ENCODE measurements at regions not wholly inside any gene's neighbourhood (a gene's known extent, or its start where the extent isn't known, plus 50 kb on each side); places are given as distances from the start of the nearest gene placed in this dataset.

- DNase-seq, result no peak
- H3K36me3 ChIP-seq (replicated peaks in 1 of 2; ENCODE audit: control insufficient read depth in 1 of 2, insufficient read depth in 2 of 2, low read length in 2 of 2), result no peaks in the 10 kb centered on the region
- no peak overlapping the region for H3K27ac Mint-ChIP-seq
- TF ChIP-seq CTCF (IDR thresholded peaks at IDR 0.05), result no peak
- H3K4me1 Mint-ChIP-seq, result no peaks in the 10 kb centered on the region
- no peaks in the 10 kb centered on the region for H3K79me2 ChIP-seq (ENCODE audit: insufficient read depth, low read length)
- no peaks in the 10 kb centered on the region for H3K27me3 ChIP-seq (ENCODE audit: control insufficient read depth in 2 of 2, insufficient read depth in 2 of 2, low read length in 2 of 2)
- H3K9me3 ChIP-seq (replicated peaks in 1 of 2; ENCODE audit: control insufficient read depth in 1 of 2, insufficient read depth in 1 of 2, low read length in 2 of 2), result peaks cover 0 to 4% of the 10 kb centered on the region in 2 donors
- H3K27me3 Mint-ChIP-seq (ENCODE audit: low read depth in 3 of 3), result no peaks in the 10 kb centered on the region
- no peak overlapping the region for H2AFZ ChIP-seq (ENCODE audit: insufficient read depth, low read depth, low read length, poor library complexity, severe bottlenecking)
- no peaks in the 10 kb centered on the region for H3K4me1 ChIP-seq (ENCODE audit: control insufficient read depth in 1 of 2, insufficient read depth in 2 of 2, low read length in 2 of 2)
- H3K27ac ChIP-seq (ENCODE audit: low read depth in 1 of 2, low read length in 2 of 2), result no peak overlapping the region
- peaks cover 0 to 3% (median 2%) of the 10 kb centered on the region in 7 donors for H3K9me3 Mint-ChIP-seq
- no peak overlapping the region for H3K4me3 Mint-ChIP-seq
- intact Hi-C loops (cut with micrococcal nuclease), result no loop called here
- H3K36me3 Mint-ChIP-seq, result no peaks in the 10 kb centered on the region
- no CpG with 5 or more reads among the region's 2 CpGs for WGBS (ENCODE audit: insufficient coverage)
- H3K9ac ChIP-seq (ENCODE audit: insufficient read depth, low read length, poor library complexity, severe bottlenecking), result no peak overlapping the region
- no peak overlapping the region for H3K4me3 ChIP-seq (replicated peaks in 1 of 3; ENCODE audit: low read depth in 2 of 3, low read length in 3 of 3)
- H3K4me2 ChIP-seq (replicated peaks; ENCODE audit: extremely low read depth, low read length, poor library complexity, severe bottlenecking), result no peak overlapping the region
- H4K20me1 ChIP-seq (ENCODE audit: insufficient read depth, low read length), result no peaks in the 10 kb centered on the region
Measured at GRCh38 chr5:165775111-165775510, 2269.7 kb downstream of the MAT2B start.

- H3K4me3 Mint-ChIP-seq, result no peak overlapping the region
- H3K9me3 Mint-ChIP-seq, result peaks cover 1 to 8% (median 5%) of the 10 kb centered on the region in 7 donors
- Histone ChIP-seq H2AFZ (ENCODE audit: insufficient read depth, low read depth, low read length, poor library complexity, severe bottlenecking) (no peak overlapping the region), H3K27ac (ENCODE audit: low read depth in 1 of 2, low read length in 2 of 2) (no peak overlapping the region), H3K27me3 (ENCODE audit: control insufficient read depth in 2 of 2, insufficient read depth in 2 of 2, low read length in 2 of 2) (no peaks in the 10 kb centered on the region), H3K36me3 (replicated peaks in 1 of 2; ENCODE audit: control insufficient read depth in 1 of 2, insufficient read depth in 2 of 2, low read length in 2 of 2) (no peaks in the 10 kb centered on the region), H3K4me3 (replicated peaks in 1 of 3; ENCODE audit: low read depth in 2 of 3, low read length in 3 of 3) (no peak overlapping the region), H3K9ac (ENCODE audit: insufficient read depth, low read length, poor library complexity, severe bottlenecking) (no peak overlapping the region), H3K9me3 (replicated peaks in 1 of 2; ENCODE audit: control insufficient read depth in 1 of 2, insufficient read depth in 1 of 2, low read length in 2 of 2) (peaks cover 11 to 13% of the 10 kb centered on the region in 2 donors), H4K20me1 (ENCODE audit: insufficient read depth, low read length) (no peaks in the 10 kb centered on the region), H3K4me1 (ENCODE audit: control insufficient read depth in 1 of 2, insufficient read depth in 2 of 2, low read length in 2 of 2) (no peaks in the 10 kb centered on the region), H3K79me2 (ENCODE audit: insufficient read depth, low read length) (no peaks in the 10 kb centered on the region), H3K4me2 (replicated peaks; ENCODE audit: extremely low read depth, low read length, poor library complexity, severe bottlenecking) (no peak overlapping the region)
- DNase-seq, result no peak
- intact Hi-C loops (cut with micrococcal nuclease), result no loop called here
- TF ChIP-seq CTCF (IDR thresholded peaks at IDR 0.05), result no peak
- WGBS (ENCODE audit: insufficient coverage), result no CpG with 5 or more reads among the region's 1 CpG
- no peaks in the 10 kb centered on the region for H3K27me3 Mint-ChIP-seq (ENCODE audit: low read depth in 3 of 3)
- no peaks in the 10 kb centered on the region for H3K4me1 Mint-ChIP-seq
- no peak overlapping the region for H3K27ac Mint-ChIP-seq
- H3K36me3 Mint-ChIP-seq, result no peaks in the 10 kb centered on the region
Measured at GRCh38 chr5:165779505-165779904, 2274.1 kb downstream of the MAT2B start.

Measured in CD14-positive monocyte (primary cell).